Stimulated activated CD8-positive, alpha-beta memory T cell treated with anti-CD3 and anti-CD28 coated beads, Interleukin-4, amount 100 ng/mL, for 48 hours (primary cell): ENCODE measurements at regions not wholly inside any gene's neighbourhood (a gene's known extent, or its start where the extent isn't known, plus 50 kb on each side); places are given as distances from the start of the nearest gene placed in this dataset.

Source experiments
- DNase-seq: peaks from one replicate; pipeline ENCODE4 v3.0.0-alpha.2; 2020

DNA sequence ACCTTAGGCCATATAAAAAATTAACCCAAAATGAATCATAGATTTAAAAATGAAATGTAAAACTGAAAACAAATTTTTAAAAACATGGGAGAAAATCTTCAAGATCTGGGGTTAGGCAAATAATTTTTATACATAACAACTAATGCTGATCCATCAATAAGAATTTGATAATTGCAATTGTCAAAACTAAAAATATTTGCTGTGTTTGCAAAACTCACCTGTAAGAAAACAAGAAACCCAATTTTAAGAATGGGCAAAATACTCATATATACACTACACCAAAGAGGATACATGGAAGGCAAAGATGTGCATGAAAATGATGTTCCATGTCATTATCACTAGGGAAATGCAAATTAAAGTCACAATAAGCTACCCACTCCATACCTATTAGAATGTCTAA, 194.8 kb upstream of the NRP1 start:
- no peak for DNase-seq

DNA sequence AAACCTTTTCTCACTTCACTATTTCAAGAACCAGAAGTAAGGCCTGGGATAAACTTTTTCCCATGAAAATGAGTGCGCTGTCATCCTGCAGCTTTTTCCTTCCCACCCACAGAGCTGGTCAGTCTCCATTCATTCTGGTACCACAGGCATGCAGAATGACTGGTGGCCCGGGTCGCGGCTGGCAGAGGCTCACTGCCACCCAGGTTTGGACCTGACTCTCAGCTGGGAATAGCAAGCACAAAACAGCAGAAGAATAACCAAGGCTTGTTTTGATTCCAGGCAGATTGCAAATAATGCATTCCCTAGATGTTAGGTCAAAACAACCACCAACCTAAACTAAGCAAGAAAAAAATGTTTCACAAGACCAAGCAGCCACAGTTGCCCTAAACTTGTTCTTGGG, 190.5 kb upstream of the NRP1 start:
- no peak for DNase-seq

DNA sequence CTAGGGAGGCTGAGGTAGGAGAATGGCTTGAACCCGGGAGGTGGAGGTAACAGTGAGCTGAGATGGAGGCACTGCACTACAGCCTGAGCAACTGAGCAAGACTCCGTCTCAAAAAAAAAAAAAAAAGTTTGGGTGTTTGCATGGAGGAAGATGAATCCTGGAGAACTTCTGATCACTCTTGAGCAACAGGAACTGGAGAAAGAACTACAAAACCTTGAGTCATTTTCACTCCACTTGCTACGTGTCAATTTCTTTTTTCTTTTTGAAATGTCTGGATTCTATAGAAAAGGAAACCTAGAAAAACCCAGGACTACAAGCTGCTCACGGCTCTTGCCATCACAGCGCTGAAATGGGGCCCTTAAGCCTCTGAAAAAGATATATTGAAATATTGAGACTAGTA, 189.6 kb upstream of the NRP1 start:
- DNase-seq = no peak

DNA sequence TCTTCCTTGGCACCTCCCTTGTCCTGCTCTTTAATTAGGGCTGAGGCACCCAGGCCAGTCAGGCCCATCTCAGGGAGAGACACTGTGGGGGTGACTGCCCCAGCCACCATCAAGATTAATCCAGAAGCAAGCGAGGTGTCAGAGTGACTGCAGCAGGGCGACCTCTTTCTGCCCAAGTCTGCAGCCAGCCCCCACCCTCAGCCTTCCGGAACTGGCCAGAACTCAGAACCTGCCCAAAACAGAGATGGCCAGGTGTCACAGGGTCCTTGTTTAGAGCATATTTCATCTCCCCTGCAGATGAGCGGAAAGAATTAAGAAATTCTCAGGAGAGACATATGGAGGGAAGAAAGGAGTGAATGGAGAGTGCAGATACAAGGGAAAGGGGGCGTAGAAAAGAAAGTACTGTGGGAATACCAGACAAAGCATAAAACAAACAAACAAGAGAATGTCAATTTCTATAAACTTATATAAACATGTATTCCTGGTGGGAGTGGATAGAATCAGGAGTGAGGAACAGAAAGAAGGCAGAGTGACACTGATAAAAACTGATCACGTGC, 188.8 kb upstream of the NRP1 start:
- no peak for DNase-seq

DNA sequence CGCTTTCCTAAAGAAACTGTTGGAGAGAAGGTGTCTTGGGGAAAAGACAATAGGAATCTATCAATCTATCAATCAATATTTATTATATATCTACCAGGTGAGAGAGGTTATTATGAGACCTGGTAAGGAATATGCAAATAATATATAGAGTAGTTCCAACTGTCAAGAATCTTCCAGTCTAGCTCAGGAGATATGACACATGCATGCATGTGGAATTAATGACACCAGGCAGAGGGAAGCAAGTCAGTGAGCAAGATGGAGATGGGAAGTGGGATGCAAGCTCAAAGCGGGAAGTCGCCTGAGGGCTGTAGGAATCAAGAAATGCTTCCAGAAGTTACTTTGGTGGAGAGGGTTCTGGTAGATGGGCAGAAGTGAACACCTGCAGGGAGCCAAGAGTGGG, 187.4 kb upstream of the NRP1 start:
- no peak for DNase-seq

DNA sequence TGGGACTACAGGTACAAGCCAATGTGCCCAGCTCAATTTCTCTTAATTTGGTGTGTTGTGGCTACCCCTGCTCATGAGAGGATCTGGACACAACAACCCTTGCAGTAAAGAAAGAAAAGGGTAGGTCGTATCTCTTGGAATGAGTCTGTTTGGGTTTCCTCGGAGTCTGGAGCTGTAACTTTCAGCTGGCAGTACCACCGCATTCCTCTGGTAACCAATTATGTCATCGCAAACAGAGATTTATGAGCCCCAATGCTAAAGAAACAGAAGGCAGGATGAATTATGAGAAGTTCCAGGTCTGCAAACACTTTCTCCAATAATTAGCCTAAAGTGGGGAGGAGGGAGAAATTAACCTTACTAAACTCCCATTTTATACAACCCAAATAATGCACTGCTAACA, 186.6 kb upstream of the NRP1 start:
- no peak for DNase-seq

DNA sequence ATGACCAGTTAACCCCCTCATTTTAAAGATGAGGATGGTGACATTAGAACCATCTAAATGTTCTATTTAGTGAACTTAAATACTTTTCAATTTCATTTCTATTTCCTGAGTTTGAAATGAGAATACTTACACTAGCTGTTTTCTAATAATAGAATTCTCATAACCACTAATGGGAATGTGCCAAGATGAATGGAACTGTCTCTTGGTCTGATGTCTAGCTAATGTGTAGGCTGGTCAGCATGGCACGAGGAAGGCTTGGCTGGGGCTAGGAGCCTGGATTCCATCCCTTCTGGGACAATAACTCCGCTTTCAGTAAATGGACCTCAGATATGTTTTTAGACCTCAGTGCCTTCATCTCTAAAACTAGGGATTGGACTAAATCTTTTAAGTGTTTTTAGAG, 185.8 kb upstream of the NRP1 start:
- DNase-seq = no peak

DNA sequence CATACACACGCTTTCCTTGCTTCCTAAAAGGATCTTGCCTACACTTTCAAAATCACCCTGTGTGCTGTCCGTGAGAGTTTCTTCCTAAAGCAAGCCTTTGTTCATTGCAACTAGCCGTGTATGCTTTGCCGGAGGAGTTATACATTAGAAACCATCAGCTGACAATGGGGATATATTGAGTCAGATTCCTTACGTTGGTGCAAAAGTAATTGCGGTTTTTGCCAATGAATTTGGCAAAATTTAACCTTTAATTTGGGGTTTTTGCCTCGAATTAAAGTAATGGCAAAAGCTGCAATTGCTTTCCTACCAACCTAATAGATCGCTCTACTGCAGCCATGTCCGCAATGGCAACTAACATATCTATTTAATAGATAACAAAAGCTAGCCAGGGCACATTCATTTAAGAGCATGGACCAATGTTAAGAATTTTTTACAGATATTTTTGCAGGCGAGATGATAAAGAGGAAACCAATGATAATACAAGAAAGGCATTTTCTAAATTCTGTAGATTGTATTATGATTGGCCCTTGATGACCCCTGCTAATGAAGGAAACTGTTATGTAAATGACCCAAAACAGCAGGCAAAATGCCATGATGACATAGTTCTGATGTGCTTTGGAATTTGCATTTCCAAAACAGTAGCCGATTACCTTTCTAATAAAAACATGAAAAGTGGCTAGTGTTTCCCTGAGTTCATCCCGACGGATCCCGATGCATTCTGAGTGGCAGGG, 184.8 kb upstream of the NRP1 start:
- DNase-seq = no peak

DNA sequence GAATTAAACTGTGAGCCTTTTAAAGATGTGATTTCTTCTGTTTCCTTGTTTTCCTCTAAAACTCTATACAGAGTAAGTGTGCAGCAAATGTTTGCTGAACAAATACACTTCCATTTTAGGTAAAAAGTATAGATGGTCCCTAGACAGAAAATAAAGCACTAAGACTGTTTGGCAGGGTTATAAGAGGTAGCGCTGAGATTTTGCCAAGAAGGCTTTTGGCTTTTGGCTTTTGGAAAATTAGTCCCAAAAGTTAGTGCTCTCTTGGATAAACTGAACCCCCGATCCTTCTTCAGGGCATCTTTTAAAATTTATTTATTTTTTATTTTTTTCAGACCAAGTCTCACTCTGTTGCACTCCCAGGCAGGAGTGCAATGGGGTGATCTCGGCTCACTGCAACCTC, 175.7 kb upstream of the NRP1 start:
- DNase-seq = no peak

DNA sequence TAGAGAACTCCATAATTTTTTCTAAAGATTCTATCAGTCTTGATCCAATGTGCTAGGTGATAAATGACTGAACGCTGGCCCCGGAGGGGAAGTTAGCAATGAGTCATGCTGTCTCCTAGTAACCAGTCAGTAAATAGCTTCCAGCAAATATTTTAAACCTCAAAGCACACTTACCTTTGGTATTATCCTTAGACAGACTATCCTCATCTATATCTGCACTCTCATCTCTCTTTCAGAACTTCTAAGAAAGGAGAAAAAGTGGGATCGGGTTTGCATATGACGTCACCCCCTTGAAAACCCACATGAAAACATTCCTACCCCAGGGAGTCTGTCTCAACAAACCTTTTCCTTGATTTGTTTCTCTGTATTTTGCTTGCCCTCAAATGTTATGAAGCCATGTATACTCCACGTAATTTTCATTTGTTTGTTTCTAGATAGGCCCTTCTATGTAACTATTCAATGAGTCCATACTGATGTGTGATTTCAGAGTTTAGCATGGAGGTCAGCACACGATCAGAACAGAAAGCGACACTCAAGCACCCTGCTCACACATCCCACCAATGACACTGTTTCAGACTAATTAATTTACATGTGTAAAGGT, 174.9 kb upstream of the NRP1 start:
- DNase-seq = peak; percentile 25

DNA sequence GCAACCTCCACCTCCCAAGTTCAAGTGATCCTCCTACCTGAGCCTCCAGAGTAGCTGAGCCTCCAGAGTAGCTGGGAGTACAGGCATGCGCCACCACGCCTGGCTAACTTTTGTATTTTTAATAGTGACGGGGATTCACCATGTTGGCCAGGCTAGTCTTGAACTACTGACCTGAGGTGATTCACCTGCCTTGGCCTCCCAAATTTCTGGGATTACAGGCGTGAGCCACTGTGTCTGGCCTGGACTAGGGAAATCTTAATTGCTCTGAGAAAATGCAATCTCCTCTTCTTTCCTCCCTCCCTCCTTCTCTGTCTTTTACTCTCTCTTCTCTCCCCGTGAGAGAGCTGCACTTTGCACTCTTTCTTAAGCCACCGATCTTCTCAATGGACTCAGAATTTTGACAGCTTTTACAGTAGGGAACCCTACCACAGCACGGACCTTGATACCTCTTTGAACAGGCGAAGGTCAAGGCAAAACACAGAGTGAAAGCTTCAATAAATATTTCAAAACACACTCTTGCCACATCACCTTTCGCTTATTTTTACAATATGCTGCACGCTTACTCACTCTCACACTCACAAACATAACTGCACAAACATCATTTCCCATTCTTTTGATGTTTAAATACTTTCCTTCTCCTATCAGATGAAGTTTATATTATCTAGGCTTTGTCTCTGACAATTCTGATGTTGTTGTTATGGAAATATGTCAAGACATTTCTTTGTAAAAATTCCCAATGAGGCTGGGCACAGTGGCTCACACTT, 173.4 kb upstream of the NRP1 start:
- no peak for DNase-seq

DNA sequence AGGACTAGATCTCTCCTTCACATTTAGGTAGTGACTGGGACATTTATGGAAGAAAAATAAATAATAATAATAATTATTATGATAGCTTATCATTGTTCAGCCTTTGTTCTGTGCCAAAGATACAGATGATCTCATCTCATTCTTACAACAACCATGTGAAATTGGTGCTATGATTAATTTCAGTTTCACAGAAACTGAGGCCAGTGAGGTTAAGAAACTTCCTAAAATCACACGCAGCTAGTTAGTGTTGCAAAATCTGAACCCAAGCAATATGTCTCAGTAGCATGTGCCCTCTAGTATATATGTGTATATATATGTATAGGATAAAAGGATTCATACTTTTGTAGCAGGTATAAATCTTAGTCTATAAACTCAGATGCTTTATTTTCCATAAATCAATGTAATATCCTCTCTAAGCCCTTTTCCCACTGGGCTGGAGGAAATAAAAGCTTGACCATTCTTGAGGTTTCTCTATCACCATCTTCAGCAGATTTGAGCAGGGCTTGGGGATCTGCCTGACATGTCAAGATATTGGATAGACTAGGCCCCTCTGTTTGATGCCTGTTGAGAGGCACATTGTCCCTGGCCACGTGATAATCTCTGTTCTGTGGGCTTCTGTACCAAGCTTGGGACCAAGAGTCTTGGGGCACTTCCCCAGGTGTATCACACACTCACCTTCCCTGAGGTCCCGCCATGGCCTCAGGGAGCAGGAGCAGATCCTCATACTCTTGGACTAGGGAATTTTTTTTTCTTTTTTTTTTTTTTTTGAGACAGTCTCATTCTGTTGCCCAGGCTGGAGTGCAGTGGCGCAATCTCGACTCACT, 172.6 kb upstream of the NRP1 start:
- no peak for DNase-seq

DNA sequence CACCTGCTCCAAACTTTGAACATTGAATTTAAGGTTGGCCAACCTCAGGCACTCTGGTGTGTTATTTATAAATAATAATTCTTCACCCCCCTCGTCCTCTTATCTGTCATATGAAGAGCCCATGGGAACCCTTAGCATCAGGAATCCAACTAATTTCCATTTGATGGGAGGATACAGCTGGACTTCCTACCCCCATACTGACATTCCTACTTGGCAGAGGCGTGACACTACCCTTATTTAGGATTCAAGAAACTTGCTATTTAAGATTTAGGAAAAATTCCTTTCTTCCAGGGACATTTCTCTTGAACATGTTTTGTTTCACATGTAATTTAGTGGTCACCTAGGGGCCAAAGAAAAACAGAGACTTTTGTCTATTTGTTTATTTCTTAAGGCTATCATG, 171.9 kb upstream of the NRP1 start:
- DNase-seq = no peak

DNA sequence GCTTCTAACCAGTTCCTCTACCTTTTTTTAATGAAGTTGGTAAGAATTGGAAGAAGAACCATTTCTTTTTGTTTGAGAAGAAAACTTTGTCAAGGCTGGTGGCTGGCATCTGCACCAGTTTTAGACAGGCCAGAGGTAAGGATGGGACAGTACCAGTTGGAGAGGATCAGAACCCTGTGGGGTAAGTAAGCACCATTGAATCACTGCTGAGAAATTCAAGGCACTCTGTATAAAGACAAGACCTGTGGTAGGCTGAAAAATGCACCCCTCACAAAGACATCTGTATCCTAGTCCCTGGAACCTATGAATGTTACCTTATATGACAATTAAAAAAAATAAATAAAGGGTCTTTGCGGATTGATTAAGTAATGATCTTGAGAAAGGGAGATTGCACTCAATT, 166.7 kb upstream of the NRP1 start:
- DNase-seq = no peak

DNA sequence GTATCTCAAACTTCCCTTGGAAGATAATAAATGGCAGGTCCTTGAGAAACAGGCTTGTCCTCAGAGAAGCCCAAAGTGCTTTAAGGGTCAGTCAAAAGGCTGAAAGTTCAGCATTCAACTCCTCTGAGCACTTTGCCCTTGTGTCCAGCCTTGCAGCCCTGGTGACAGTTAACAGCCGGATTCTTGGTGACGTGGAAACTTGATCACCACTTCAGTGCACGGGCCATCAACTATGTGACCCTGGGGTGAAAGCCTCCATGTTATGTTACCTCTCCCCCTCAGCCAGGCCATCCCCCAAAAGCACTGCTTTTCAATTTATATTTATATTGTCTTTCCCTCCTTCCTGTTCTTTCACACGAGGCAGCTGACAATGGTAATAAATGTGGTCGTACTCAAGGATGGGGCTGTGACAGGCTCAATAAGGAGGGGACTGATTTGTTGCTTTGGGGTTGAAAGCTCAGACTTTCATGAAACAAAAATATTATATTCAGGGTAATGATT, 164.0 kb upstream of the NRP1 start:
- DNase-seq = no peak

DNA sequence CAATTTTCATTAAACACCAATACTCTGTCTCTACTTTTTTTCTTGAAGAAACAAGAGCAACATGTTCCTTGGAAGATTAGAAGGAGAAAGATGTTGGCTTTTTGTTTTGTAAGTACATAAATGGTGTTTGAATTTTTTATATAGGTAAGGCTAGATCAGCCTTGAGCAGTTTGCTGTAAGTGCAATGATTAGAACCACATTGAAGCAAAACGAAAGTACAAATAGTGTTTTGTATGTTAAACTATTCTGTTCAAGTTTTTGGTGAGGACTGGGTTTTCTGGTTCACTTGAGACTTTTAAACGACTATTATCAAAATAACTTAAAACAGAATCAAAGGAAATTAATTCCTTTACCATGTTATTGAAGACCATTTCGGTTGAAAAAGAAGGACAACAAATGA, 162.9 kb upstream of the NRP1 start:
- DNase-seq = no peak

DNA sequence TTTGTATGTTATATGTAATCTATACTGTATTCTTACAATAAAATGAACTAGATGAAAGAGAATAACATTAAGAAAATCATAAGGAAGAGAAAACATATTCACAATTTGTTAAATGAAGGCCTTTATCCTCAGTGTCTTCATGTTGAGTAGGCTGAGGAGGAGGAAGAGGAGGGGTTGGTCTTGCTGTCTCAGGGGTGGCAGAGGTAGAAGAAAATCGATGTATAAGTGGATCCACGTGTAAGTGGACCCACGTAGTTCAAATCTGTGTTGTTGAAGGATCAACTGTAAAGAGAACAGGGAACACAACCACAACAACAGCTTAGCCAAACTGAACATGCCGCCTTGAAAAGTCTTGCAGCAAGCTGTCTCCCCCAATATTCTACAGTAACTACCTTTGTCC, 161.6 kb upstream of the NRP1 start:
- DNase-seq = no peak

DNA sequence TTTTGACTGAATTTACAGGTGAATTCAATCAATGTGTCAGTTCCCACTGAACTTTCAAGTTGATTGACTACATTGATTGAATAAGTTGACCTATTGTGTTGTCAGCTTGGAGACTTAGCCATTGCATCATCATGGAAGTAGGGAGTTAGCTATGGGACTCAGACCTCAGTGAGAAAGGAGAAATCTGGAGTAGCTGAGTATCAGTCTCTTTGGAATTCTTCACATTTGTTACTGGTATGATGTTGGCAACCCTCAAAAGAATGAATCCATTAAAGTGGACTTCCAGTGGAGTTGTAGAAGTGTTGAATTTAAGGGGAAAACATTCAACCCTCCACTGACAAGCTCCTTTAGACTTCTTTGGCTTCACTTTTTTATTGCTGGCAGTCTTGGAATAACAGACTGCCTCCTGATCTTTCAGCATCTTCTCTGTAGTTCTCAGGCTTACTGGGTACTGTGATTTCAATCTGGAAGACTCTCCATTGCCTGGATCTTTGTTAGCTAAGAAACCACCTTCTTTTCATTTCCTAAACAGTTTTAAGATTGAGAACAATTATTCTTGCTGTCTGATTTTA, 160.3 kb upstream of the NRP1 start:
- DNase-seq = no peak

DNA sequence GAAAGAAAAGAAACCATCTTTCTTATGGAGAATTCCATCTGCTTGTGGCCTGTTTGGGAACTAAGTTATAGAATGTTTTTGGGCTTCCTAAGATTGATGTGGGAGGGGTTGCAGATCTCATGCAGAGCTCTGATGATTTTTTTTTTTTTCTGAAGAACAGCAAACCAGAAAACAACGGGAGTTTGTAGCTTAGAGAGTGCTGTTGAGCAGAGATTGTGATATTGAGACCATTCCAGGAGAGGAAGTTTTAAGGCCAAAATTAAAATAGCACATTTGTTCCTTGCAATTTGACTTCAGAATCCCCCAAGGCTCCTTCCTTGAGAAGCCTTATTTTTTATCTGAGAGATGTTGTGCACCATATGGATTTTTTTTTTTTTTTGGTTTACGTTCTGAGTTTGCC, 159.5 kb upstream of the NRP1 start:
- DNase-seq = no peak

DNA sequence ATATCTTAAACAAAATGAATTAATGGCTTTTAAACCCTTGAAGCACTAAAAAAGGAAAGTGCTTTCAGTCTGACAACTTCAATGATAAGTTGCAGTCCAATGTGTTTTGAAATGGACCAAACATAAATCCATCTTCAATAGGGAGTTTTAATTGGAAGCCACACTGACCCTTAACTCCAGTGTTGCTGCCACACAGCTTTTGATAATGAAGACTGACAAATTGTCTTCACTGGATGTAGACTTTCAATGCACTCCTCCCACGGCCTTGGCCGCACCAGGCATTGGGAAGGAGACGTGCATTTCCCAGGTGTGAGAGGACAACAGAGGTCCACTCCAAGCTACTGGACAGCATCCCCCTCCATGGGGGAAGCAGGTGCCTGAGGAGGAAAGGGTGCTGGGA, 159.0 kb upstream of the NRP1 start:
- no peak for DNase-seq

DNA sequence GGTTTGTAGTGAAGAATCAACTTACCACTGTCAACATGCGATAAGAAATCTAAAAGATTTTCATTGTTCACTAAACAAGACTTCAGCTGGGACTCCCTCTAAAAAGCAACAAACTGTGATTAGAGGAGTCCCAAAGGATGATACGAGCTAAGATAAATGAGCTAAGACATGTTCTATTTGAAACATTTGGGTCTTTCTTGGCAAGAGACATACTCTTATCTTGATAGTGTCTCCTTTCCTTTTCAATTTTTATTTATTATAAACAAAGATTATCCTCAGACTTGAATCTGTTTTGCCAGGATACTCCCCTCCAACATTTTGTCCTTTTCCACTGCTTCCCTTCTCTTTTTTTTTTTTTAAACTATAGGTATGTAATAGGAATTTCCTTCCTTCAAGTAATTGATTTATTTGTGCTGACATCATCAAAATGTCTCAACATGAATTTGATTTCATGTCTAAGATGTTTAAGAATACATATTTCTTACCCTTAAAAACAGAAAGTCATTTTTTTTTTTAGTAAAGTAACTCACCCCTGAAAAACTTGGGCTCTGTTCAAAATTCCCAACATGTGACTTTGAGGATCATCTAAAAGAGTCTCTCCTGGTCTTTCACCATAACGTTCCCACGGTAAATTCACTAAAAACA, 158.4 kb upstream of the NRP1 start:
- DNase-seq = no peak
